GM13977 (cell line): ENCODE measurements at regions not wholly inside any gene's neighbourhood (a gene's known extent, or its start where the extent isn't known, plus 50 kb on each side); places are given as distances from the start of the nearest gene placed in this dataset.
"Not testable (repeated sequence)": the region's sequence is repeated elsewhere in the genome, so short reads cannot be mapped to it uniquely, and the experiment has no call there.

Experiments used
- DNase-seq: peaks from one replicate; pipeline ENCODE4 v3.0.0; 2012; ENCODE audit warnings: low spot score
- in situ Hi-C: fragments of 300-500 bp; cut with MboI; formaldehyde crosslinking; loops from one replicate; pipeline ENCODE4 v1.12.0; 2022; ENCODE audit warnings: low sequenced_read_pairs, low pct_unique_long_range_greater_than_20kb, mixed read lengths, inconsistent platforms; ENCODE audit not compliant: unreplicated experiment
- TF ChIP-seq, protein P1 (sequence below): IDR thresholded peaks from 2 replicates; pipeline ENCODE4 v1.5.1; 2012; ENCODE audit warnings: mild to moderate bottlenecking, control low read depth; ENCODE audit not compliant: insufficient read depth; ENCODE audit errors: extremely low read depth, missing control alignments

DNA sequence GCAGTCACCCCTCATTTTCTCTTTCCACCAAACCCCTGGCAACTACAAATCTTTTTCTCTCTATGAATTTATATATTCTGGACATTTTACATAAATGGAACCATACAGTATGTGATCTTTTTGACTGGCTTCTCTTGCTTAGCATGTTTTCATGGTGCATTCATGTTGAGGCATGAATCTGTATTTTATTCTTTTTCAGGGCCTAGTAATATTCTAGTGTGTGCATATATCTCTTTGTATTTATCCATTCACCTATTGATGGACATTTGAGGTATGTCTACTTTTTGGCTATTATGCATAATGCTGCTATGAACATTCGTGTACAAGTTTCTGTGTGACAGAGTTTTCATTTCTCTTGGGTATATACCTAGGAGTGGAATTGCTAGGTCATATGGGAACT is 78.2 kb downstream of the HACD1 start:
- DNase-seq, result no peak
- in situ Hi-C loops, result no loop called here
- TF ChIP-seq, protein P1, sequence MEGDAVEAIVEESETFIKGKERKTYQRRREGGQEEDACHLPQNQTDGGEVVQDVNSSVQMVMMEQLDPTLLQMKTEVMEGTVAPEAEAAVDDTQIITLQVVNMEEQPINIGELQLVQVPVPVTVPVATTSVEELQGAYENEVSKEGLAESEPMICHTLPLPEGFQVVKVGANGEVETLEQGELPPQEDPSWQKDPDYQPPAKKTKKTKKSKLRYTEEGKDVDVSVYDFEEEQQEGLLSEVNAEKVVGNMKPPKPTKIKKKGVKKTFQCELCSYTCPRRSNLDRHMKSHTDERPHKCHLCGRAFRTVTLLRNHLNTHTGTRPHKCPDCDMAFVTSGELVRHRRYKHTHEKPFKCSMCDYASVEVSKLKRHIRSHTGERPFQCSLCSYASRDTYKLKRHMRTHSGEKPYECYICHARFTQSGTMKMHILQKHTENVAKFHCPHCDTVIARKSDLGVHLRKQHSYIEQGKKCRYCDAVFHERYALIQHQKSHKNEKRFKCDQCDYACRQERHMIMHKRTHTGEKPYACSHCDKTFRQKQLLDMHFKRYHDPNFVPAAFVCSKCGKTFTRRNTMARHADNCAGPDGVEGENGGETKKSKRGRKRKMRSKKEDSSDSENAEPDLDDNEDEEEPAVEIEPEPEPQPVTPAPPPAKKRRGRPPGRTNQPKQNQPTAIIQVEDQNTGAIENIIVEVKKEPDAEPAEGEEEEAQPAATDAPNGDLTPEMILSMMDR, result no peak

DNA sequence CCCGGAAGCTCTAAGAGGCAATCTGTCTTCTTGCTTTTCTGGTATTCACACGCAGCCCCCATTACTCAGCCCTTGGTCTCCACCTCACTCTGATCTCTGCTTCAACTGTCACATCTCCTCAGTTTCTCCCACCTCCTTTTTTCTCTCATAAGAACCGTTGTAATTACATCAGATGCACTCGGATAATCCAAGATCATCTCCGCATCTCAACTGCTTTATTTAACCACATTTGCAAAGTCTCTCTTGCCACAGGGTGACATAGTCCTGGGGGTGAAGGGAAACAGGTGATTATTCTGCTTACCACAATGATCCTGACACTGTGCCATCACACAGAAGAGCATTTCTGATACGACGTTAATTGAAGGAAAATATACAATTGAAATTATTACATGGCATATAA is 79.9 kb downstream of the HACD1 start:
- in situ Hi-C loops, result no loop called here
- no peak for DNase-seq
- TF ChIP-seq, protein P1, result no peak

DNA sequence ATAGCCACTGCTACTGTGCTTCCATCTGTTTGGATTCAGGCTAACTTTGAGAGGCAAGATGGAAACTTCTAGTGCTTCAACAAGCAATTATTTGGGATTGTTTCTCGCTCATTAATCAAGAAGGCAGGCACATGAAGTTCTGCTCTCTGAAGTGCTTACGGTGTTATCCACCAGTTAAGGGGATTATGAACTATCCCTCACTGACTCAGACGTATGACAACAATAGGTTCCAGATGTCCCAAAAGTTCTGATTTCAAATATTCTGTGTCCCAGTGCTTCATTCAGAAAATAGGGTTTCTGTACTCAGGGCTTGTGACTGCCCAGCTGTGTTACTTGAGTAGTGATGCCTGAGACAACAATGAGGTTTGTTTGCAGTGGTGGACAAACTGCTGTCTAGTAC is 81.0 kb downstream of the HACD1 start:
- in situ Hi-C loops, result no loop called here
- TF ChIP-seq, protein P1, result no peak

DNA sequence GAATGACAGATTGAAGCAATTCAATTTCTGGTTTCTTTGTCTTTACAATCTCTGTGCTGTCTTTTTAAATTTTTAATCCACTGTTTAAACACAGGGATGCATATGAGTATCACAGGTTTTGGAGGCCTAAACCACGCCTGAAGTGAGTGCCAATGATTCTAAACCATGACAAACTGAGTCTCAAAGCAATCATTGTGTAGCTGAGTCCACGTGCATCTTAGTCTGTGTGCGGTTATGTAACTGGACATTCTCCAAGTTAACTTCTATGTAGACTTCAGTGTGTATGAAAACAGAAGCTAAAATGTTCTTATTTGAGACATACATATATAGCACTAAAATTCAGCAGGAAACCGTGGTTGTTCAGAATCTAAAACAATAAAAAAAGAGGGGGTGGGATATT is 79.3 kb upstream of the ST8SIA6 start:
- in situ Hi-C loops, result no loop called here
- TF ChIP-seq, protein P1, result no peak
- no peak for DNase-seq

More for the DNA sequence above, 81.0 kb downstream of the HACD1 start:
- DNase-seq, result no peak

GRCh38 chr10:17528306-17528862 is 74.0 kb upstream of the ST8SIA6 start:
- in situ Hi-C loops, result no loop called here
- TF ChIP-seq, protein P1, result no peak
- DNase-seq, result no peak

DNA sequence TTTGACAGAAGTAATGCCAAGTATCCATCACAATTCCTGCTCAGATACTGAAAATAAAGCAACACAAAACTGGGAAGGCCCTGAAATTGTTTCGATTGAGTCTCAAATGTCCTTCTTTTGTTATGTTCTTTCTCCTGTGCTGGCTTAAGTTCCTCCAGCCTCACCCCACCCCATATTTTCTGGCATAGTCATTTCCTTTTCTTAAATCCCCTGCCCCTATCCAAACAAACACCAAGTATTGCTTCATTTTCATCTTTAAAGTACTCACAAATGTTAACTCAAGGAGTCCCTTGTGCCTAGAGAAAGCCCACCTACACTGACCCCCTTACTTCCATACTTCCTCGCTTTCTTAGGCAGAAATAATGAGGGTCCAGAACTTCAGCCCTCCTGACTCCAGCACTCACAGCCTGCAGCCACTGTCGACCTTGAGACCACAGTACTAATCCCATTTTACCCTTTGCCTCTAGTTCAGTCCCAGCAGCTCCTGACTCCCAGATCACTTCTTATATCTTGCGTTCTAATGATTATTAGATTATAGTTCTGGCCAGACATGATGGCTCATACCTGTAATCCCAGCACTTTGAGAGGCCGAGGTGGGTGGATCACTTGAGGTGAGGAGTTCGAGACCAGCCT is 73.2 kb upstream of the ST8SIA6 start:
- TF ChIP-seq, protein P1, result no peak
- no peak for DNase-seq
- in situ Hi-C loops, result no loop called here

- DNase-seq, in situ Hi-C loops: not testable (repeated sequence)
These were observed 72.2 kb upstream of the ST8SIA6 start for GRCh38 chr10:17526571-17526970.
